NCI-H526 (cell line): ENCODE measurements at regions not wholly inside any gene's neighbourhood (a gene's known extent, or its start where the extent isn't known, plus 50 kb on each side); places are given as distances from the start of the nearest gene placed in this dataset.

Experiments used
- DNase-seq, 2 experiments: peaks; one replicate each; lab custom pipeline; 2025; lab: John Stamatoyannopoulos, UW

DNA sequence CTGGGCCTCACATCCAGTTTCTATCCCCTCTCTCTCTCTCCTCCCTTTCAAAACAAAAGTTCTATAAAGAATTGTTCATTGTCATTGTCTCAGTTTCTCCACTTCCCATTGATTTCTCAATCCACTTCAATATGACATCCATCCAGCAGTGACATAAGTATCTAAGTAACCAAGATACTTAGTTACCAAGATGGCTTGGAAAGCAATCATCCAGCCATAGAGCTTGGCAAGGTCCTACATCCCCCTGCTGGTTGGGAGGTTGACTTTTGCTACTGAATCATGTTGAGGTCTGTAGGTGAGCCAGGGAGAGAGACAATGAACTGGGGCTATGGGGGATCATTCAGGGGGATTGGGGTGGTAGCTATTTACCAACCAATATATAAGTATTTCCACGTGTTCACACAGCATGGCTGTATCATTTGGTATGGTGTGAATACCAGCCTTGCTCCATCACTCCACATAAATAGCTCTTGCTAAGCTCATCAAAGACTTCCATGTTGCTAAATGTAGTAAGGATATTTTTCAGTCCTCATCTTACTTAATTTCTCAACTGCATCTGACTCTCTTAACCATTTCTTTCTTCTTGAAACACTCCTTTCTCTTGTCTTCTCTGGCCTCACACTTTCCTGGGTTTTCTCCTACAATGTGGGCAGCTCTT is 58.8 kb upstream of the NTRK3 start:
- DNase-seq = no peak

GRCh38 chr15:88312941-88313579 is 56.5 kb upstream of the NTRK3 start:
- DNase-seq = no peak

- no peak for DNase-seq
Measured at GRCh38 chr15:88309363-88309762, 52.8 kb upstream of the NTRK3 start.

DNA sequence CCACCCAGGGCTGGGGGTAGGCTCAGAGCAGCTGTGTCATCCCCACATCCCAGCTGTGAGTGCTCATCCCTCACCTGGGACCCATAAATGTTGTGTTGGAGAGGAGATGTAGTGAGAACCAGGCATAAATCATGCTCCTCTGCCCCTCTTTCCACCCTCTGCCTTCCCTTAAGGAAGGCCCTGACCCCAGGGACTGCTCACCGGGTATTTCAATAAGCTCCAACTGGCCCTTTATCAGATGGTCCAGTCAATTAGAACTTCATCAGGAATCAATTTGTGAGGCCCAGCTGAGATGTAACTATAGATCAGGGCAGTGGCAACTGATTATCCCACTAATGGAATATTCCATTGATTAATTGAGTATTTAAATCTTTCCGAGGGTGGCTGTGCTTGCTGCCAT is 50.8 kb upstream of the NTRK3 start:
- no peak for DNase-seq
